Osteocyte (in vitro differentiated cells): ENCODE measurements at regions not wholly inside any gene's neighbourhood (a gene's known extent, or its start where the extent isn't known, plus 50 kb on each side); places are given as distances from the start of the nearest gene placed in this dataset.

Experiments
- DNase-seq: peaks from one replicate; pipeline ENCODE4 v3.0.0; 2021; ENCODE audit warnings: mixed read lengths; ENCODE audit not compliant: unreplicated experiment; ENCODE audit errors: extremely low spot score
- H3K27ac Mint-ChIP-seq: one replicate; pipeline ENCODE4 v1.8.0; 2021; ENCODE audit warnings: mild to moderate bottlenecking, mixed read lengths; ENCODE audit not compliant: unreplicated experiment
- H3K27me3 Mint-ChIP-seq: one replicate; pipeline ENCODE4 v1.8.0; 2021; ENCODE audit warnings: mixed read lengths; ENCODE audit not compliant: unreplicated experiment
- H3K36me3 Mint-ChIP-seq: one replicate; pipeline ENCODE4 v1.8.0; 2021; ENCODE audit warnings: mixed read lengths; ENCODE audit not compliant: unreplicated experiment
- H3K4me1 Mint-ChIP-seq: one replicate; pipeline ENCODE4 v1.8.0; 2021; ENCODE audit warnings: mixed read lengths; ENCODE audit not compliant: unreplicated experiment
- H3K4me3 Mint-ChIP-seq: one replicate; pipeline ENCODE4 v1.8.0; 2021; ENCODE audit warnings: mild to moderate bottlenecking, moderate library complexity, mixed read lengths; ENCODE audit not compliant: unreplicated experiment
- H3K9me3 Mint-ChIP-seq: one replicate; pipeline ENCODE4 v1.8.0; 2021; ENCODE audit warnings: mixed read lengths; ENCODE audit not compliant: unreplicated experiment
- TF ChIP-seq, protein P1 (sequence below): fragments of 200-600 bp; sonication (generic); IDR thresholded peaks from 2 replicates; pipeline ENCODE4 v1.5.0; 2021; ENCODE audit warnings: antibody characterized with exemption, mild to moderate bottlenecking, moderate library complexity

DNA sequence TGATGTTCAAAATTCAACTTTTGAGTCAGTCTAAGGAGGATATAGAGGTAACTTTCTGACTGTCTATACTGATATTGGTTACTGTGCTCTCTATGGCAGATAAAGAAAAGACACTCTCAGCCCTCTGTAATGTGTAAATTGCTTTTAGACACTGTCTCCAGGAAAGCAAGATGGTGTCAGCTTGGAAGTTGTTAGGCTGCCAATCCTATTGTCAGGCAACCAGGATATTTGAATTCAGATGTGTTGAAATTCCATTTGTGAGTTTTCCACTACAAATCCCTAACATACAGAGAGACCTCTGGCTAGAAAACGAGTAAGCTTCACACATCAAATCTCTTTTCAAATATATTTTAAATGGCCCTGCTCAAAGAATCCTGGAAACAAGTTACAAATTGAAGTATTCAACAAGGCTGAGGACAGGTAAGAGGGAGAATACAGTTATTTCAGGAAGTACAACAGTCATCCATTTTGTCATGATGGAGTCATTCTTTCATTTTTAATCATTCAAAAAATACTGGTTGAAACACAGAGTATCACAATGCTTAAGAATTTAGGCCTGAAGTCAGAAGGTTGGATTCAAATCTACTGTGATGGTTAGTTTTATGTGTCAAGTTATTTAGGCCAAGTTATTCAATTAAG lies 312.0 kb downstream of the OLFM4 start:
- no peak overlapping the region for H3K27ac Mint-ChIP-seq
- H3K4me1 Mint-ChIP-seq = no peaks in the 10 kb centered on the region
- TF ChIP-seq, protein P1, sequence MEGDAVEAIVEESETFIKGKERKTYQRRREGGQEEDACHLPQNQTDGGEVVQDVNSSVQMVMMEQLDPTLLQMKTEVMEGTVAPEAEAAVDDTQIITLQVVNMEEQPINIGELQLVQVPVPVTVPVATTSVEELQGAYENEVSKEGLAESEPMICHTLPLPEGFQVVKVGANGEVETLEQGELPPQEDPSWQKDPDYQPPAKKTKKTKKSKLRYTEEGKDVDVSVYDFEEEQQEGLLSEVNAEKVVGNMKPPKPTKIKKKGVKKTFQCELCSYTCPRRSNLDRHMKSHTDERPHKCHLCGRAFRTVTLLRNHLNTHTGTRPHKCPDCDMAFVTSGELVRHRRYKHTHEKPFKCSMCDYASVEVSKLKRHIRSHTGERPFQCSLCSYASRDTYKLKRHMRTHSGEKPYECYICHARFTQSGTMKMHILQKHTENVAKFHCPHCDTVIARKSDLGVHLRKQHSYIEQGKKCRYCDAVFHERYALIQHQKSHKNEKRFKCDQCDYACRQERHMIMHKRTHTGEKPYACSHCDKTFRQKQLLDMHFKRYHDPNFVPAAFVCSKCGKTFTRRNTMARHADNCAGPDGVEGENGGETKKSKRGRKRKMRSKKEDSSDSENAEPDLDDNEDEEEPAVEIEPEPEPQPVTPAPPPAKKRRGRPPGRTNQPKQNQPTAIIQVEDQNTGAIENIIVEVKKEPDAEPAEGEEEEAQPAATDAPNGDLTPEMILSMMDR = no peak

DNA sequence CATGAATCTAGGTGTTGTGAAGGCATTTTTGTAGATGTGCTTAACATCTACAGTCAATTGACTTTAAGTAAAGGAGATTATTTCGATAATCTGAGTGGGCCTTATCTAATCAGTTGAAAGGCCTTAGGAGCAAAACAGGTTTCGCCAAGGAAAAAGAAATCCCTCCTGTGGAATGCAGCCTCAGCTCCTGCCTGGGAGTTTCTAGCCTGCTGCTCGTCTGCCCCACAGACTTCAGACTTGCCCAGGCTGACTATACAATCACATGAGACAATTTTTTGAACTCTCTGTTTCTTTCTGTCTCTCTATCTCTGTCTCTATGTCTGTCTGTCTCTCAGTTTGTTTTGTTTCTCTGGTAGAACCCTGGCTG lies 312.5 kb downstream of the OLFM4 start:
- Mint-ChIP-seq H3K9me3 (peaks cover 44% of the 10 kb centered on the region), H3K27ac (no peak overlapping the region), H3K4me3 (no peak overlapping the region), H3K36me3 (no peaks in the 10 kb centered on the region), H3K27me3 (no peaks in the 10 kb centered on the region), H3K4me1 (no peaks in the 10 kb centered on the region)
- TF ChIP-seq, protein P1 = no peak
- no peak for DNase-seq

More for the DNA sequence above, 312.0 kb downstream of the OLFM4 start:
- Mint-ChIP-seq H3K9me3 (peaks cover 44% of the 10 kb centered on the region), H3K27me3 (no peaks in the 10 kb centered on the region), H3K4me3 (no peak overlapping the region), H3K36me3 (no peaks in the 10 kb centered on the region)
- DNase-seq = no peak

DNA sequence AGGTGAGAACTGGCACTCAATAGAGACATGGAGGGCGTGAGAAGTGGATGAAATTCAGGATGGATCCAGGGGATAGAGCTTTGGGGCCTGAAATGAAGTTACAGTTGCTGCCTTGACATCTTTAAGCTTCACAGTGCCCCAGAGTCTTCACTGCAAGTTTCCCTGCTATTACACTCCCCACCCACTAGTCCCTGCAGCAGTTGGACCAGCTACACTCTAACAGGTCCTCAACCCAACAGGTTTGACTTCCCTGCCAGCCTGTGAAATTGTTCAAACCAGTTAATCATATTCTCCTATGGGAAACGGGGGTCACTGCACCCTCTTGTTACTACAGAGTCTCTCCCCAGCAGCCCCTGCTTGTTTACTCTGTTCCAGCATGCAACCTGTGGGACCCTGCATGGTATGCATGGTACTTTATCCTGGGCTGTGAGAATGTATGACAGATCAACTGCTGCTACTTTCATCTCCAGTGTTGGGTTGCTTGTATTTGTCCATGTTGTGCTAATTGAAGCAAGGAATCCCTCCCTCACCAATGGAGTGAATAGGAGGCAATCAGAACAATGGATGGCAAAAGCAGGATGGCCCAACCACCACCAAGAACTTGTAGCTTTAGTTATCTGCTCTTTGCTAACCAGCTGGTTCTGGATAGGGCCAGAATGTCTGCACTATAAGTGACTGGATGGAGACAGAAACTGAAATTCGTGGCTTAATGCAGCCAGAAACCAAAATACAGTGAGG lies 314.2 kb downstream of the OLFM4 start:
- Mint-ChIP-seq H3K4me1 (no peaks in the 10 kb centered on the region), H3K9me3 (peaks cover 41% of the 10 kb centered on the region), H3K36me3 (no peaks in the 10 kb centered on the region), H3K4me3 (no peak overlapping the region), H3K27ac (no peak overlapping the region), H3K27me3 (no peaks in the 10 kb centered on the region)
- DNase-seq = no peak
- TF ChIP-seq, protein P1 = no peak

DNA sequence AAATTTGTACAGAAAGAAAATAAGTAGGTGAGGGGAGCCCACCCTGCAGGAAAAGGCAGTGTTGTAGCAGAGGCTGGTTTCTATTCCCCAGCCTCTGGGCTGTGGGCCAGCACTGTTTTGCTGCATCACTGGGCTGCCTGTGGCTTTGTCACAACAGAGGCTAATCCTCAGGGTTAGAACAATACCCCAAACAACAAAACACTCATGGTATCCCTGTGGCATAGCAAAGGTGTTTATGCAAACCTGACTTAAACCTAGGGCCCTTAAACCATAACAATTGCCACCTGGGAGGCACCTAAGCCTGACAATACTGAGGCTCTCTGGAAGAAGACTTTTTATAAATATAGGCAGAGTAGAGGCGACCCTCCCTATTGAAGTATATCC lies 314.7 kb downstream of the OLFM4 start:
- Mint-ChIP-seq H3K4me3 (no peak overlapping the region), H3K4me1 (no peaks in the 10 kb centered on the region), H3K27me3 (no peaks in the 10 kb centered on the region), H3K36me3 (no peaks in the 10 kb centered on the region), H3K9me3 (peaks cover 46% of the 10 kb centered on the region), H3K27ac (no peak overlapping the region)
- TF ChIP-seq, protein P1 = no peak
- no peak for DNase-seq

DNA sequence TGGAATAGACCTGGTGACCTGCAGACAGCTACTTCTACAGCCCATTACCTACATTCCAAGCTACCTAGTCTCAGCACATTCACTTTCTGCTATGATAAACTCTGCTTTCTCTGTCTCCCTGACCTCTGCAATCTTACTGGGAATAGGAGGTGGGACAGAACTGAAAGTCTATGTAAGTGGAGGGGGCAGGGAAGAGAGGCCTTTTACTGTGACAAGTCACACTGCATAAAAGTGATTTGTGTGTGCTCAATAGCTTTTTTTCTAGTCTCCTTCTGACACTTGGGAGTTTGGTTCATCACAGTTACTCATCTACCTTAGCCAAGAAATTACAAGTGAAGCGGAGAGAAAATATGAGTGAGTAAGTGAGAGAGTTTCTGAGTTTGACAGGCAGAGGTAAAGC lies 322.4 kb downstream of the OLFM4 start:
- Mint-ChIP-seq H3K4me3 (no peak overlapping the region), H3K27me3 (no peaks in the 10 kb centered on the region), H3K9me3 (peaks cover 42% of the 10 kb centered on the region), H3K4me1 (no peaks in the 10 kb centered on the region), H3K27ac (no peak overlapping the region), H3K36me3 (no peaks in the 10 kb centered on the region)
- TF ChIP-seq, protein P1 = no peak
- no peak for DNase-seq
